ENCODE measurements at regions not wholly inside any gene's neighbourhood (a gene's known extent, or its start where the extent isn't known, plus 50 kb on each side); places are given as distances from the start of the nearest gene placed in this dataset.

- TF ChIP-seq POLR2A (IDR thresholded peaks at IDR 0.05; ENCODE audit: low read depth, low read length) (no peak), POLR2AphosphoS5 (IDR thresholded peaks at IDR 0.05; ENCODE audit: low read depth, low read length) (no peak), SPI1 (IDR thresholded peaks at IDR 0.05; ENCODE audit: low read depth, low read length) (no peak), TAF1 (IDR thresholded peaks at IDR 0.05; ENCODE audit: low read depth, low read length) (no peak)
- no peak for DNase-seq (ENCODE audit: insufficient read length, low spot score)
- no peak for FAIRE-seq
Measured at GRCh38 chr3:73796382-73796781, 171.6 kb upstream of the PDZRN3 start.

- FAIRE-seq (no peak), DNase-seq (ENCODE audit: insufficient read length, low spot score) (no peak)
- TF ChIP-seq SPI1 (IDR thresholded peaks at IDR 0.05; ENCODE audit: low read depth, low read length) (no peak), POU2F2 (IDR thresholded peaks at IDR 0.05; ENCODE audit: low read depth, low read length) (no peak), POLR2AphosphoS5 (IDR thresholded peaks at IDR 0.05; ENCODE audit: low read depth, low read length) (no peak), PAX5 (IDR thresholded peaks at IDR 0.05; ENCODE audit: insufficient read depth, low read length, severe bottlenecking) (no peak)
Measured at GRCh38 chr3:73791356-73791755, 166.6 kb upstream of the PDZRN3 start.

- FAIRE-seq, result no peak
- no peak for TF ChIP-seq POU2F2 (IDR thresholded peaks at IDR 0.05; ENCODE audit: low read depth, low read length)
- no peak for TF ChIP-seq POLR2AphosphoS5 (IDR thresholded peaks at IDR 0.05; ENCODE audit: low read depth, low read length)
- no peak for TF ChIP-seq SPI1 (IDR thresholded peaks at IDR 0.05; ENCODE audit: low read depth, low read length)
- TF ChIP-seq PAX5 (IDR thresholded peaks at IDR 0.05; ENCODE audit: insufficient read depth, low read length, severe bottlenecking), result no peak
- no peak for TF ChIP-seq TAF1 (IDR thresholded peaks at IDR 0.05; ENCODE audit: low read depth, low read length)
- no peak for TF ChIP-seq POLR2A (IDR thresholded peaks at IDR 0.05; ENCODE audit: low read depth, low read length)
- no peak for DNase-seq (ENCODE audit: insufficient read length, low spot score)
Measured at GRCh38 chr3:73789825-73790444, 165.2 kb upstream of the PDZRN3 start.

- TF ChIP-seq TAF1 (IDR thresholded peaks at IDR 0.05; ENCODE audit: low read depth, low read length) (no peak), POU2F2 (IDR thresholded peaks at IDR 0.05; ENCODE audit: low read depth, low read length) (no peak), PAX5 (IDR thresholded peaks at IDR 0.05; ENCODE audit: insufficient read depth, low read length, severe bottlenecking) (no peak), POLR2A (IDR thresholded peaks at IDR 0.05; ENCODE audit: low read depth, low read length) (no peak), POLR2AphosphoS5 (IDR thresholded peaks at IDR 0.05; ENCODE audit: low read depth, low read length) (no peak), SPI1 (IDR thresholded peaks at IDR 0.05; ENCODE audit: low read depth, low read length) (no peak)
- no peak for FAIRE-seq
- no peak for DNase-seq (ENCODE audit: insufficient read length, low spot score)
Measured at GRCh38 chr3:73787620-73788019, 162.9 kb upstream of the PDZRN3 start.

GRCh38 chr3:73786998-73787397, 162.3 kb upstream of the PDZRN3 start:
- TF ChIP-seq POLR2A (IDR thresholded peaks at IDR 0.05; ENCODE audit: low read depth, low read length) (no peak), TAF1 (IDR thresholded peaks at IDR 0.05; ENCODE audit: low read depth, low read length) (no peak), PAX5 (IDR thresholded peaks at IDR 0.05; ENCODE audit: insufficient read depth, low read length, severe bottlenecking) (no peak), POLR2AphosphoS5 (IDR thresholded peaks at IDR 0.05; ENCODE audit: low read depth, low read length) (no peak), SPI1 (IDR thresholded peaks at IDR 0.05; ENCODE audit: low read depth, low read length) (no peak), POU2F2 (IDR thresholded peaks at IDR 0.05; ENCODE audit: low read depth, low read length) (no peak)
- DNase-seq (ENCODE audit: insufficient read length, low spot score) (no peak), FAIRE-seq (no peak)

GRCh38 chr3:73786321-73786807, 161.6 kb upstream of the PDZRN3 start:
- DNase-seq (ENCODE audit: insufficient read length, low spot score) (no peak), FAIRE-seq (no peak)
- TF ChIP-seq POLR2A (IDR thresholded peaks at IDR 0.05; ENCODE audit: low read depth, low read length), result no peak
- TF ChIP-seq PAX5 (IDR thresholded peaks at IDR 0.05; ENCODE audit: insufficient read depth, low read length, severe bottlenecking), result no peak
- no peak for TF ChIP-seq SPI1 (IDR thresholded peaks at IDR 0.05; ENCODE audit: low read depth, low read length)
- TF ChIP-seq POLR2AphosphoS5 (IDR thresholded peaks at IDR 0.05; ENCODE audit: low read depth, low read length), result no peak
- TF ChIP-seq TAF1 (IDR thresholded peaks at IDR 0.05; ENCODE audit: low read depth, low read length), result no peak
- TF ChIP-seq POU2F2 (IDR thresholded peaks at IDR 0.05; ENCODE audit: low read depth, low read length), result no peak

GRCh38 chr3:73784686-73785392, 160.1 kb upstream of the PDZRN3 start:
- DNase-seq (ENCODE audit: insufficient read length, low spot score), result no peak
- no peak for TF ChIP-seq POU2F2 (IDR thresholded peaks at IDR 0.05; ENCODE audit: low read depth, low read length)
- no peak for TF ChIP-seq POLR2AphosphoS5 (IDR thresholded peaks at IDR 0.05; ENCODE audit: low read depth, low read length)
- TF ChIP-seq TAF1 (IDR thresholded peaks at IDR 0.05; ENCODE audit: low read depth, low read length), result no peak
- no peak for TF ChIP-seq PAX5 (IDR thresholded peaks at IDR 0.05; ENCODE audit: insufficient read depth, low read length, severe bottlenecking)
- TF ChIP-seq POLR2A (IDR thresholded peaks at IDR 0.05; ENCODE audit: low read depth, low read length), result no peak
- no peak for TF ChIP-seq SPI1 (IDR thresholded peaks at IDR 0.05; ENCODE audit: low read depth, low read length)

GRCh38 chr3:73783811-73784210, 159.1 kb upstream of the PDZRN3 start:
- TF ChIP-seq POLR2A (IDR thresholded peaks at IDR 0.05; ENCODE audit: low read depth, low read length), result no peak
- no peak for FAIRE-seq
- no peak for DNase-seq (ENCODE audit: insufficient read length, low spot score)

More at GRCh38 chr3:73784686-73785392, 160.1 kb upstream of the PDZRN3 start:
- no peak for FAIRE-seq

GRCh38 chr3:73781541-73781940, 156.8 kb upstream of the PDZRN3 start:
- no peak for TF ChIP-seq PAX5 (IDR thresholded peaks at IDR 0.05; ENCODE audit: insufficient read depth, low read length, severe bottlenecking)
- no peak for TF ChIP-seq POLR2A (IDR thresholded peaks at IDR 0.05; ENCODE audit: low read depth, low read length)
- TF ChIP-seq POLR2AphosphoS5 (IDR thresholded peaks at IDR 0.05; ENCODE audit: low read depth, low read length), result no peak
- TF ChIP-seq POU2F2 (IDR thresholded peaks at IDR 0.05; ENCODE audit: low read depth, low read length), result no peak
- TF ChIP-seq TAF1 (IDR thresholded peaks at IDR 0.05; ENCODE audit: low read depth, low read length), result no peak
- no peak for TF ChIP-seq SPI1 (IDR thresholded peaks at IDR 0.05; ENCODE audit: low read depth, low read length)
- no peak for FAIRE-seq
- no peak for DNase-seq (ENCODE audit: insufficient read length, low spot score)

GRCh38 chr3:73774645-73775044, 149.9 kb upstream of the PDZRN3 start:
- DNase-seq (ENCODE audit: insufficient read length, low spot score), result no peak
- no peak for TF ChIP-seq POU2F2 (IDR thresholded peaks at IDR 0.05; ENCODE audit: low read depth, low read length)
- TF ChIP-seq PAX5 (IDR thresholded peaks at IDR 0.05; ENCODE audit: insufficient read depth, low read length, severe bottlenecking), result no peak
- no peak for TF ChIP-seq POLR2AphosphoS5 (IDR thresholded peaks at IDR 0.05; ENCODE audit: low read depth, low read length)
- no peak for TF ChIP-seq SPI1 (IDR thresholded peaks at IDR 0.05; ENCODE audit: low read depth, low read length)
- TF ChIP-seq POLR2A (IDR thresholded peaks at IDR 0.05; ENCODE audit: low read depth, low read length), result no peak
- TF ChIP-seq TAF1 (IDR thresholded peaks at IDR 0.05; ENCODE audit: low read depth, low read length), result no peak
- no peak for FAIRE-seq

Data from GM12891 (cell line).